SW 1271 (cell line): ENCODE measurements at regions not wholly inside any gene's neighbourhood (a gene's known extent, or its start where the extent isn't known, plus 50 kb on each side); places are given as distances from the start of the nearest gene placed in this dataset.

Experiments
- DNase-seq, 2 experiments: peaks; one replicate each; lab custom pipeline; 2025; lab: John Stamatoyannopoulos, UW

DNA sequence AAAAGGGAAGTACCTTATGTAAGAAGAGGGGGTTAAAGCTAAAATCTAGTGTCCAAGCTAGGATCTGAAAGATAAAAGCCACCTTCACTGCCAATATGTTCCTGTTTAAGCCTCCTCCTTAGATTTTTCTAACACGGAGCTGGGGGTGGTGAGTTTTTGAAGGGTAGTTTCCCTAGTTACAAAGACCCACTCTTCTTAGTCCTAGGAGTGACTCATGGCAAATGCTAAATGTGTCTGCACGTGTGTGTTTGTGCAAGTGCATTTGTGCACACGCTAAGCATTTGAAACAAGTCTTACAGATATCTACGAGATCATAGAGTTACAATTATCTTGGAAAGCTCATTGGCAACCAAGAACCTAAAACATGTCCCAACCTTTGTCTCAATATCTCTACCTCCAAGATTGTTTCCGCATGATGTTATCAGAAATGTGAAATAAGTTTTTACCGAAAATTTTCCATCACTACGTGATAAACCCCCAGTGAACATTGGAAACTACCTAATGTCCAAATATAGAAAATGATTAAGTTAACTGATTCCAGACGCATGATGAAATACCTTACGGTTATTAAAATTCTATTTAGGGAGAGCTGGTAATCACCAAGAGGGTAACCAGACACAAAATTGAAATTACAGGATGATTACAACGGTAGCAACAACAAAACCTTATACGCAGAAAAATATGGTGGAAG, 78.0 kb upstream of the HRH2 start:
- DNase-seq = no peak

DNA sequence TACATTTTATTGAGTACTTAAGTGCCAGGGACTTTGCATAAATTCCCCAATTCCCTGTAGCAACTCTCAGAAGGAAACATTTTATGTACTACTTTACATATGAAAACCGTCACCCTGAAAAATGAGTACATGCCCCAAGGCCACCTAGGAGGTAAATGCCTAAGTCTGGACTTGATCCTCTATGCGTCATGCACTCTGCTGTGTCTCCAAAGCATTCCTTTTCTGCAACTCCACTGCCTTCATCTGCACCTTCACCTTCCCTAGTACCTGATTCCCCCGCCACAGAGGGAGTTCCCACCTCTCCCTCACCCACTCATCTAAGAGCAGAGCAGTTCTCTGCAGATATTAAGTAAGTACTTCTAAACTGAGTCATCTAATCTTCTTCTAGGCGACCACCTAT, 75.2 kb upstream of the HRH2 start:
- no peak for DNase-seq

GRCh38 chr5:175585567-175585966, 72.3 kb upstream of the HRH2 start:
- no peak for DNase-seq

- no peak for DNase-seq
Observed at GRCh38 chr5:175588709-175589429, 69.0 kb upstream of the HRH2 start.

DNA sequence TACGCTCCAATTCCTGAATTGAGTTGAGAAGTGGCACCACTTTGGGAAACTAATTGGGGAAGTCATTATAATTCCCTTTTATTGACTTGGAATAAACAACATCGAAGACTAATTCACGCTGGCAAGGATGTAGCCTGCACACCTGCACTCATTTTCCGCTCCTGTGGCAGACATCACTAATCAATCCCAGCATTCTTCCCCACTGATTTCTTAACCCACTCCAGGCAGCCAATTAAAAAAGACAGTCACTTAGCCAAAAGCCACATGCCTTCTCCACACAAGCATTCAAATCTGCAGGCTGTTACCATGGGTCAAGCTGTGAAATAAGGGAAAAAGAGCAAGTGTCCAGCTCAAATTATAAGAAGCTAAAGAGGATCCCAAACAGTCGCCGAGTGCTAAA, 68.2 kb upstream of the HRH2 start:
- no peak for DNase-seq

DNA sequence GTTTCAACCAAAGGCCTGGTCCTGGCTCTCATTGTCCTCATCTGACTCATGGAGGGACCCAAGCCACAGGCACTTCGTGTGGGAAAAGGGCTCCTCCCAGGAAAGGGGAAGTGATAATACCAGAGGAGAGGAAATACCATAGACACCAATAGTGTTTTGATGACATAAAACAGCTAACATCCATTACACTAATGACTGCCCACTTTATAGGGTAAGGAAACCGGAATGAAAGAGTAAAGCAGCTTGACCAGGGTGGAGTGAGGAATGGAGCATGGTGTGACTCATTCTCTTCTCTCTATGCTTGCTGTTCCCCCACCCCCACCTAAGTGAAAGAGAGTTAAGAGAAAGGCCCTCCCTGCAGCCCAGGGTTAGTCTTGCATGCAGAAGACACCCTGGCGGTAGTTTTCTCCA, 67.4 kb upstream of the HRH2 start:
- peak; percentile 74 to 79 for DNase-seq

- no peak for DNase-seq
Observed at GRCh38 chr5:175591293-175591692, 66.6 kb upstream of the HRH2 start.

DNA sequence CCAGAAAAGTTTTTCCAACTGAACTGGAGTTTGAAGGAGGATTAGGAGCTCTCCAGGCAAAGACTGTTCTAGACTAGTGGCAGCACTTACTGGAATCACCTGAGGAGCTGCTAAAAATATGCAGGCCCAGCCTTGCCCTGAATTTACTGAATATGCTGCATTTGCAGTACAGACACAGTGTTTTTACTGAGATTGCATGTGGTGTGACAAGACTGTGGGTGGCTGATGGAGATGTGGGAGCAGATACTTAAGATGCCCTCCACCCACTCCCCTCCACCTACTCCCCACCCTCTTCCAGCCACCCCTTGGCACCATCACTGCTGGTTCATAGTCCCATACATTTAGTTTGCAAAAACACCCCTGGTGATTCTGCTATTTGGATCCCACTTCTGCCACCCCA, 64.1 kb upstream of the HRH2 start:
- DNase-seq = no peak

DNA sequence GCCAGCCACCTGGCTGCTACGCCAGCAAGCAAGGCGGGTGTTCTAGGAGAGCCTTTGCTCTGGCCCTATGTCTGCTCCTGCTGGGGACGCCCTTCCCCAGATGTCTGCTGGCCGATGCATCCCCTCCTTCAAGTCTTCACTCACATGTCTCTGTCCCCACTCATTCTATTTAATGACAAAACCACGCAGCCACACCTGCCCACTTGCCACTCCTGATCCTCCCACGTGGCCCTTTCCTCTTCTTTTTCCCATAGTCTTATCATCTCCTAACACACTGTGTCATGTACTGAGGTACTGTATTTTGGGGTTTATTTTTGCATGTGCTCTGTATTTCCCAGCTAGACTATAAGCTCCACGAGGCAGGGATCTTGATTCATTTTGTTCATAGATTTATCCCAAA, 62.0 kb upstream of the HRH2 start:
- DNase-seq = no peak

DNA sequence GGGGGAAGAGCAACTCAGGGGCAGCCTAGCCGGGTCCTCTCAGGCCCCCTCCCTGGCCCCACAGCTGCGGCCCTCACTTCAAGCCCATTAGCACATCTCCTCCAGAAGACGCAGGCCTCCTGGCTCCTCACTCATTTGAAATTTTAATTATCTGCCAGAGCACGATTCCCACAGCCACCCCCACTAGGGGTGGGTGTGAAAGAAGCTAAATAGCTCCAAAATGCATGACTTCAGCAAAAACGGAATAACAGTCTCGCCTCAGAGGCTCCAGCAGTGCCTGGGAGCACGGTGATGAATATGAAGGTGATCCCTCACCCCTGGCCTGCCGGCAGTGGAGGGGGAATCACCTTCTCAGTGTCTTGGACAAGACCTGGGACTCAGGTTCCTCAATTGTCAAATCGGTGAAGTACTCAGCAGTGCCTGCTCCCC, 61.1 kb upstream of the HRH2 start:
- DNase-seq = no peak

DNA sequence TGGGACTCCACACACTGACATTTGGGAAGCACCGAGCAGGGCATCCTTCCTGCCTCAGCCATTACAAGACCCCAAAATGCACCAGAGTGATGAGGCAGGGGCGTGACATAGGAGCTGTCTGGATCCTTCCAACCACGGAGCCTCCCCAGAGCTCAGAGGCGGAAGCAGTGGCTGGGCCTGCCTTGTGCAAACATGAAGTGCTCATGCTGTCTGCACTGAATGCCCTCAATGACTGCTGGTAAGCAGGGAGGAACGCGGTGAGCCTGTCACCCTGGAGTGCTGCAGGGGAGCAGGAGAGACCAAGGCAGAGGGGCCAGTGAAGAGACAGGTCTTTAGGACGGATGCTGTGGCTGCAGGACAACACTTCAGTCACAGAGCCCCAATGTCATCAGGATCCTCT, 60.2 kb upstream of the HRH2 start:
- no peak for DNase-seq

DNA sequence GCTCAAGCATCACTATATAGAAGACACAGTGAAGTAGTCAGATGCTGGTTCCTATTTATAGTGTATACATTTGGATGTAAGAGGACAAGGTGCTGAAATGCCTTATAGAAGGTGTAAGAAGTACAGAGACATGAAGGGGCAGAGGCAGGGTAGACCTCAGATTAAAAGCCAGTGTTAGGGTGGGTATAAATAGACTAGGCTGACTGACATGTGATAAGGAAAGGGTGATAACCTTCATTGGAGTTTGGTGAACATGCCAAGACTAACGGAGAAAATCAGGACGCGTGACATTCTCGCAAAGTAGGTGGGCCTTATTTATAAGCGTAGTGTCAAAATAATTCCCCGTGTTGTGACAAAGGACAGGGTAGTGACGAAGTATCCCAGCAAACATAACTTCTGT, 59.1 kb upstream of the HRH2 start:
- DNase-seq = no peak

DNA sequence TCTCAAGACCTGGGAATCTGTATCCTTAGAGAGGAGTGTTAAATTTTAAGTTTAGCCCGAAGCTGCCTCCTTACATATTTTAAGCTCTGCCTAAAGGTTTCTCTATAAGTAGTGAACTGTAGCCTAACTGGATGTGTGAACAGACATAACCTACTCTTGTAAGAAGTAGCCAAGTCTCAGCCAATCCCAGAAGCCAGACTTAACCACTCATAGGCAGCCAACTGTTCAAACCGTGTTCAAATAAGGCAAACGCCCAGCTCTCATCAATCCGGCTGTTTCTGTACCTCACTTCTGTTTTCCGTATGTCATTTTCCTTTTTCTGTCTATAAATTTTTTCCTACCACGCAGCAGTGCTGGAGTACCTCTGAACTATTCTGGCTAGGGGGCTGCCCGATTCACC, 58.7 kb upstream of the HRH2 start:
- no peak for DNase-seq

DNA sequence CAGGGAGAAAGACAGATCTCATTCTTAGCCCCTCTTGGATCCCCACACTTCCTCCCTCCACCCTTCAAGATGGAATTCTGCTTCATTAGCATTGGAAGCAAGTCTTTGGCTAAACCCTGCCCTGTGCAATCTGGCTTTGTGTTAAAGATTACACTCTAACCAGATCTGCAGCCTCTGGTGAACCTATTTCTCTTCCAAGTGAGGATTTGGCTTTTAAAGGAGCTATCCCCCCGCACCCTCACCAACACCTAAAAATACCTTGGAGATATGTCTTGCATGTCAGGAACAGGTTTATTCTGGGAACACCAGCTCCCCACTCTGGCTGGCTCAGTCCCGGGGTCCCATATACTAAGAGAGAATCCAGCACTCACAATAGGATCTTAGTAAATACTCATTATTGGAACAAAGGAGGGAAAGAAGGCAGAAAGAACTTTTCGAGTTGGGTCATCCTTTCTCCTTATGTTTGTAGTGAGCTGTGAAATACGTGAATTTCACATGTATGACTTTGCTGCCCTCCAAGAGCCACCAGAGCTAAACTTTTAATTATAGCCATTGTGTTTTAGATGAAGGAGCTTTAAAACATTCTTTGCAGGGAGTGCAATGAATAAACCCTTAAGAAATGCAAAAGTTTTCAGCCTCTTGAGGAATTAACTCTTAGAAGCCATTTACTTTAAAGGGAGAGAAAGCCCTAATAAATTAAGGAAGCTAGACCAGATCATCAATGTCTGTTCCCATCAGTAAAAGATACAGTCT, 53.7 kb upstream of the HRH2 start:
- DNase-seq = no peak

DNA sequence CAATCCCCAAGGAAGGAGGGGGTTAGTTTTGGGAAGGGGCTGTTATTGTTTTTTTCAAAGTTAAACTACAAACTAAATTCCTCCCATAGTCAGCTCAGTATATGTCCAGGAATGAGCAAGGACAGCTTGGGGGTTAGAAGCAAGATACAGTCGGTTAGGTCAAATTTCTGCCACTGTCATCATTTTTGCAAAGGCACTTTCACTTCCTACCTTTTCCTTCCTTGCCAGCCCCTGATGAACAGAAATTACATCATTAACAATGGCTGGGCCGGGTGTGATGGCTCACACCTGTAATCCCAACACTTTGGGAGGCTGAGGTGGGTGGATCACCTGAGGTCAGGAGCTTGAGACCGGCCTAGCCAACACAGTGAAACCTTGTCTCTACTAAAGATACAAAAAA, 51.5 kb upstream of the HRH2 start:
- no peak for DNase-seq
